Anterior cingulate cortex (tissue), 58 donors: ENCODE measurements at regions not wholly inside any gene's neighbourhood (a gene's known extent, or its start where the extent isn't known, plus 50 kb on each side); places are given as distances from the start of the nearest gene placed in this dataset.

Source experiments
- DNase-seq, 58 donors: peaks; one replicate each; lab custom pipeline; 2025; lab: John Stamatoyannopoulos, UW

DNA sequence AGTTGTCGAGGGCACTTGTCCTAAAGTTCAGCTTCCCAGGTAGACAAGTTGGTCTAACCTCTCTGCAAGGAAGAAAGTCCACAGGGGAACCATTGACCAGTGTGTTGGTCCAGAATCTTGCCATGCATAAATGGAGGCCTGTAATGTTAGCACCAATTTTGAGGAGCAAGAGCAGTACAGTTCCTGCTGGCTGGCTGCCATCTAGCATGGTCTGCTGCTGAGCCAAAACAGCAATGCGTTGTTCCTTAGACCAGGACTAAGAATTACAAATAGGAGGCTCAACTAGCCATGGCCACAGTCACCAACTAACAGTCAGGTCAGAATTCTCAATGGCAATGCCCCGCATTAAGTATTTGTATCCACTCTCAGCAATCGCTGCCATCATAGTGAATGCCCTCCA lies 72.8 kb upstream of the WIPF1 start:
- DNase-seq, result peak in 1 of 58 donors; percentile 67

DNA sequence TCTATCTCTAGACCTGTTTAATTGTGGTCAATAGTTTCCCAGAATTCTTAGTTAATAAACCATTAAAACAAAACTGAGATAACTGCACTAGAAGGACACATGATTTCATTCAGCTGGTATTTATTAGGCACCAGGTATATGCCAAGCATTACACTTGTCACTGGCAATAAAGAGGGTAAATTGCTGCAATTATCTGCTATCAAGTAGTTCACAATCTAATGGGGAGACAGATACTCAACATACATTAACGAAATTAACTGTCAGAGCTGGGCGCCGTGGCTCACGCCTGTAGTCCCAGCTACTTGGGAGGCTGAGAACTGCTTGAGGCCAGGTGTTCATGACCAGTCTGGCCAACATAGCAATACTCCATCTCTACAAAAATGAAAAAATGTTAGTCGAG lies 71.7 kb upstream of the WIPF1 start:
- DNase-seq, result no peak

DNA sequence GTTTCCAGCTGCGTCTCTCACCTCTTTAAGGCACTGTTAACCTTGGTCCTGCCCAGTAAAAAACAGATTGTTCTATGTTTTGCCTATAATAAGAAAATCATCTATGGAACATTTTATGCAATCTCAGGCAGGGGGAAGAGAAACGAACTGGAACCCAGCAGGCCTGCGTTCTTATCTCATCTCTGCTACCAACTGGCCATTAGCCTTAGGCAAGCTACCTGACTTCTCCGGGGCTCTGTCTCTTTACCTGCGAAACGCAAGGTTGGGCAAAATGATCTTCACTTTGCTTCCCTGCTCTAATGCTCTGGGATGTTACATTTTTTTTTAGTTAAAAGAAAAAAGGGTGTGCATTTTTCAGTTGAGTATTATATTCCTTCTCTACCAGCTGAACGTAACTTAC lies 70.5 kb upstream of the WIPF1 start:
- DNase-seq, result no peak

DNA sequence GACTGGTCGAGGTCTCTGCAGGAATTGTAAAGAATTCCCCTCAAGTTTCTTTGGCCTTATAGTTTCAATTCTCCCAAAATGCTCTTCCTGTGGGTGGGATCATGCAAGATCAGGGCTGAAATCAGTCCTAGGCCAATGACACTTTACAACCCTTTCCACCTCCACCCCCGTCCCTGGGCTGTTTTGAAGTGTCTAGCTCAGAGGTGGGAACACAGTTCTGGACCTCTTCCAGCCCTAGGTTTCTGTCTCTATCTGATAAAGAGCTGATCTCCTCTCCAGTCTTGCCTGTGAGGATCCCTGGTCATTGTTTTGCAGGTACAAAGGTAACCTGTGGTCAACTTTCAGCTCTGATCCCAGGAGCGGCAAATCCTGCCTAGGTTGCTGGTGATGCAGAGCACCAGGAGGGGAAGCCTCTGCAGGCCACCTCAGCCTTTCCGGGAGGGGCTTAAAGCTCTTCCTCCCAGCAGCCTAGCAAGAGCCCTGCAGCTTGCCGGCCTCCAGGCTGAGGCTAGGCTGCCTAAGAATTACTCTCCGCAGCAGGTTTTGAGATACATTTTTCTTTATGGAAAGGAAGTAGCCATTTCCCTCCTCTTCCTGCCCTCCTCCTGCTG lies 69.8 kb upstream of the WIPF1 start:
- peak in 2 of 58 donors; percentile 8 to 12 for DNase-seq

DNA sequence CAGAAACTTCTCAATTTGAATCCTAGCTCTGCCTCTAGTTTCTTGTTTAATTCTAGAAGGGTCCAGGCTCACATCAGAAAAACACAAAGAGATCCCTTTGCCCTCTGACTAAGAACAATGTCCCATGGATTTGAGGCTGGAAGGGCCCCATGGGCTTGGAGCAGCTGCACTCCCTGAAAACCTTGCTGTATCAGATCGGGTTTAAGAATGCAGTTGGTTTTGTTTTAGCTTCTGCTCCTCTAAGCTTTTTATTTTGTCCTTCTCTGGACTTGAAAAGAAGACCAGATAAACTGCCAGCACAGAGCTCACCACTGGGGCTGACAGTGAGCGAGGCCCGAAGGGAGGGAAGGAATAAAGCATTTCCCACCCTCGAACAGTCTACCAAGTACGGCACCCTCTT lies 69.2 kb upstream of the WIPF1 start:
- DNase-seq, result peak in 19 of 58 donors; percentile 11 to 75 (median 35)

DNA sequence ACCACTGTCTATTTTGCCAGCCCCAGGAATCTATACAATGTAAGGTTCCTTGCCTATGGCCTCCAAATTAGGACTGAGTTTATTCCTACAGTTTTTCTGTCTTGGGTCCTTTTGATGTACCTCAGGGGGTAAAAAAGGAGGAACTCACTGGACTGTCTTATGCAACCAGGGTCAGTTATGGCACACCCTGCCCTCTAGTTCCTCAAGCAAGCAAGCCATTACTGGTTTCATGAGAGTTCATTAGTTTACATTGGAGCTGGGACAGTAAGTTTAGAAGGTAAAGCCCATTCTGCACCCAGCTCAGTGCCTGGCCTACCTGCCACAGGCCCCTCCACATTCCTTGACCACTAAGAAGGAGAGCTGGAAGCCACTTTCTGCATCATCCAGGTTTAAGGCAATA lies 68.7 kb upstream of the WIPF1 start:
- DNase-seq, result peak in 1 of 58 donors; percentile 27

DNA sequence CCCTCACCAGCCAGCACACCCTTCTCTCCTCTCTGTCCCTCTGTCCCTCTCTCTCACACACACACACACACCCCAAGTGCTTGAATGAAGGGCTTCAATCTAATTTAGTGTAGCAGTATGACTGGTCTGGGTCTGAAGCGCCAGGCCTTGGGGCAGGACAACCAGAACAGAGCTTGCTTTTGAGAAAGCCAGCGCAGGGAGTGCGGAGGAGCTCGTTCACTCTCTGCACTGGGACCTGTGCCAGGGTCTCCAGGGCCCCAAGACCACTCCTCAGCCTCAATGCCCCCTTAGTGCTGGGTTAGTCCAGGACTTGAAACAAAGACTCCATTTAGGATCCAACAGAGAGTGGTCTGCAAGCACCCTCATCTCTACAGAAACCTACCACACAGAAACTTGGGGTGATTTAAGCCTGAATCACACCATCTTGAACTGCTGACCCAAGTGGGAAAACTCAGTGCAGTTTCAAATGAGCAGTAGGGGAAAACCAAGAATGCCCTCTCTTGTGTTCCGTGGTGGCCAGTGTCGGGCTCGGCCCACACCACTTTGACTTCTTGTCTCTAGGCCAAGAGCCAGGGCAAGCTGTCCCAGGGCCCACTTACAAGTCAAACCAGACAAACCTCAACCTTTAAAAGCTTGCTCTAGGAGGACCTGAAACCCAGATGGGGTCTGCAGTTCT lies 66.6 kb upstream of the WIPF1 start:
- peak in 15 of 58 donors; percentile 8 to 44 (median 20) for DNase-seq

DNA sequence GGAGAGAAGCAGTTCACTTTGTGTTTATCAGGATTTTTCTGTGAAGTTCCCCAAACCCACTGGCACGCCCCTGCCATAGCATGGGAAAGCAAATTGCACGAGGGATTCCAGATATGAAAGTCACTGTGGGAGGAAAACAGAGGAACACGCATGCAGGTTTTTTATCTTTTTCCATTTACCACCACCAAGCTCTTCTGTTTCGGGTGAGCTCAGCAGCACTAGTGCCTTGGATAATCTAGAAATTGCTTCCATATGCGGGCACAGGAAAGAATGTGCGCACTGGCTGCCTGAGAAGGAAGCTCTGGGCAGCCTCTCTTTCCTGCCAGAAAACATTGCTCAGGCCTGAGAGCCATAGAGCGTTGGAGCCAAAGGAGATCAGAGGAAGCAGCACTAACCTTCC lies 65.9 kb upstream of the WIPF1 start:
- no peak for DNase-seq

DNA sequence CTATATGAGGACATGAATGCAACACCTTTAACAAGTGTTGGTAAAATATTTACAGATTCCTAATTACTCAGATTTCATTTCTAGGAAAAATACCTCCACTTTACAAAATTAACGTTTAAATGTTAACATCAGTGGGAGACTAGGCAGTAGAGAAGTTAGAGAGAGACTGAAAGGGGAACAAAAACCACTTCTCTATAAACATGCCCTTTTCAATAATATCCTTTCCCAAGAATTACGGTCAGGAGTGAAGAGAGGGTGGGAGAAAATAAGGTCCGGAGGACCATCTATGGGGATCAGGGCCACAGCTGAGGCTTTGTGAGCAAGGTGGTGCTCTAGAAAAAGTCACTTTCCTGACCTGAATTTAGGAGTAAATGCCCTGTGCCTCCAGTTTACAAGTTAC lies 65.3 kb upstream of the WIPF1 start:
- no peak for DNase-seq

DNA sequence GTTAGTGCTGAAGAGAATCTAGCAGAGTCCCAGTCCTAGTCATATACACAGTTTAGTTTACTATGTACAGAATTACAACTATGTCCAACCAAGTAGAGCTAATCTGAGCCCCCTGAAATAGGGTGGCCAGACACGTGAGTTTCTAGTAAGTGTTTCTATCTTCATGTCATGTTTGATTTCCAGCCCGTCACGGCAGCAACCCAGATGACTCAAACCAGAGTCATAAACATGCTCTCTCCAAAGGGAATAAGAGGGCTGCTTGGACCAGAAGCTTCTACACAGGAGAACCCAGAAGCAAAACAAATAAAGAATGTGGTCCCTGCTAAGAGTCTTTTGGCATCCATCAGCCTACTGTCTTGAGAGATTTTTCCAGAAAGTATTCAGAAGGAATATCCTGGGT lies 64.9 kb upstream of the WIPF1 start:
- peak in 1 of 58 donors; percentile 20 for DNase-seq

DNA sequence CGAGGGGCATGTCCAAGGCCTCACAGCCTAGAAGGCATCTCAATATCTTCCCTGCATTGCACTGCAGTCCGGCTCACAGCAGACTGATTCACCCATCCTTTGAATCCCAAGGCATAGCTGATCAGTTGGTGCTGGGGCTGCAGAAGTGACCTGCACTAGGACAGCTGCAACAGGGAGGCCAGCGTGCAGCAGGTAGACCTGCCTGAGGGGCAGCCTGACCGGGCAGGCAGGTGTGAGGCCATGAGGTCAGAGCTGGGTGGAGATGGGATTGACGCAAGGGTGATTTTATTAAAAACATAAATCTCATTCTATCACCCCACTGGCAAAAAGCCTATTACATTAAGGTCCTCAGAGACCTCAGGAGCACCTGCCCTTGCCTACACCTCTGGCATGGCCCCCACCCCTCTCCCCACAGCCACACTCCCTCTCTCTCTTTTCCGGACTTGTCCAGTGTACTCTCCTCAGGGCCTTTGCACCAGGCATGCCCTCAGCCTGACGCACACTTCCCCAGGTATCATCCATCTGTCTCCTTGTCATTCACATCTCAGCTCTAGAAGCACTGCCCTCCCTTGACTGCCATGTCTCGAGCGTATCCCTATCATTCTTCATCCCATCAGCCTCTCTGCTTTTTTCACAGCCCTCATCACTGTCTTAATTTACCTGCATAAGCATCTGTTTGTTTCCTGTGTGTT lies 63.5 kb upstream of the WIPF1 start:
- DNase-seq, result no peak

DNA sequence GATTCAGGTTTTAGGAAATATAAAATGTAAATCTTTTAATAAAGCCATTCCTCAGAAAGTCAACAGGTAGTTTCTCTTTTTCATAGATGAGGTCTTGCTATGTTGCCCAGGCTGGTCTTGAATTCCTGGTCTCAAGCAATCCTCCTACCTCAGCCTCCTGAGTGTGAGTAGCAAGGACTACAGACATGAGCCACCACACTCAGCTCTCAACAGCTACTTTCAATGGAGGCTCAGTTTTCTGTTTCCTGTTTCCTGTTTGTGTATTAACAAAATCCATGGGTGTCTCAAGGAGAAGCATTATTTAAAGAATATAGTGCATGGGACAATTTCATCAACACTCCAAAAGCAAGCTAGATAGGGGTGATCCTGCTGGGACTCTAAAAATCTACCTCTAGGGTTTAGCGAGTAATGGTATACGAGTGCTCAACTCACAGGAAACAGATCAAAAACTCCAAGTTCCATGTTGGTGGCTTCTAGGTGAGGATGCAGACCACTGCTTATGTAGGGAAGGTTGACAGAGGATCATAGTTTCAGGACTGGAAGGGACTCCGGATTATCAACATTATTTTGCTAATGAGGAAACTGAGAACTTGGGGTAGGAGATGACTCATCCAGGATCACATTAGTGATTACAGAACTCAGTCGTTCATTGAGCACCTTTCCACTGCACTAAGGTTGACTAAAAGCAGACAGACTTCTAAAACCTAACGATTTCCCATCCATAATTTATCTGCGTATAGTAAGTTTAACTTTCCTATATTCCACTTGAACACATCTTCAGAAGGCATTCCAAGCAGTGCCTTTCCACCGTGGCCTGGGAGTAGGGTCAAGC lies 61.7 kb upstream of the WIPF1 start:
- no peak for DNase-seq

DNA sequence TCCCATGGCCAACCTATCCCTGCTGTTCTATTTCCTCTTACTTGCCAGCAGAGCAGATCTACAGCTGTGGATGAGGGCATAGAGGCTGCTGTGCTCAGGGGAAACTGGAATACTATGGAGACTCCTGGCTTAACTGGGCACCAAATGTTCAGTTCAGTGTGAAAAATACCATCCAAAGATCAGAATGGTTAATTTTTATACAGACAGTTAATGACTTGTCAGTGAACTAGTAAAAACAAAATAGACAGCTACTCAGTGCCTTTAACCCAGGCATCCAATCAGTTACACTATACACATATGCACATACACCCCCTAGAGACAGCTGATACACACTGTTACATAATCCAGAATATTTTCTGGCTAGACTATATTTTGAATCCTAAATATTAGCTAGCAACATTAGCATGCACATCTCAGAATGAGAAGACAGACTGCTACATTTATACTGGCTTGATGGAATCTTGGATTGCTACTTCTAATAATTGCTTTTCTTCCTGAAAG lies 59.1 kb upstream of the WIPF1 start:
- no peak for DNase-seq

DNA sequence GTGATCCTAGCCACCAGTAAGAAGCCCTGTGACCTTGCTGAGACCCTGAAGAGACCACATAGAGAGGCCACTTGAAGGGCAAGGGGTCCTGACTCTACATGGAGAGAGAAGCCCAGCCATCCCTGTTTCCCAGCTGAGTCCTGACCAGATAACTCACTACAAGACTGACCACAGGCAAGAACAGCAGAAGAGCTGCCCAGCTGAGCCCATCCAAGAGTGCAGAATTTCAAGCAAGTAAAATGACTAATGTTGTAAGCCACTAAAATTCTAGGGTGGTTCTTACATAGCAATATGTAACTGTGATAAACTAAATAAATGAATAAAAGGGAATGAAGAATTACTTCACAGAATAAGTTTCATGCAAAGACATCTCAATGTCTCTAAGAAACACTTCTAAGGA lies 58.4 kb upstream of the WIPF1 start:
- DNase-seq, result no peak

DNA sequence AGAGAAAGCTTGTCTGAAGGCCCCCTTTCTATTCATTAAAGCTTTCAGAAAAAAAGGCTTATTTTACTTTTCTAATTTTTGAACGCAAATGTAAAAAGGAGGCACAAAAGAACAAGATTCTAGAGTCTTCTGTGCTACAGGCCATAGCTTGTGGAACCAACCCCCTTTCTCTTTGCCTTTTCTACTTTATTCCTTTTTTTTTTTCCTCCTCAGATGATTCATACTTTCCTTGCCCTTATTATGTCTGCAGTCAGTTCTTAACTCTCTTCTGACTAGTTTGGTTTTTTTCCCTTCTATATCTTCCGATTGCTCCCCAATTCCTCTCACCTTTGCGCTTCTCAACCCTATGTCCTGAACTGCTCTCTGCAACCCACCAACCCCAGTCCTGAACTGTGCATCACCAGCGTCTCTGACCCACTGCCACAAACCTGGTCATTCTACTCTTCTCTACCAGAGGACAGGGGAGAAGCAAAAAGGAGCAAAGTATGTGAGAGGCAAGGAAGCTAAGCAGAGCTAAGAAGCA lies 56.9 kb upstream of the WIPF1 start:
- DNase-seq, result no peak

DNA sequence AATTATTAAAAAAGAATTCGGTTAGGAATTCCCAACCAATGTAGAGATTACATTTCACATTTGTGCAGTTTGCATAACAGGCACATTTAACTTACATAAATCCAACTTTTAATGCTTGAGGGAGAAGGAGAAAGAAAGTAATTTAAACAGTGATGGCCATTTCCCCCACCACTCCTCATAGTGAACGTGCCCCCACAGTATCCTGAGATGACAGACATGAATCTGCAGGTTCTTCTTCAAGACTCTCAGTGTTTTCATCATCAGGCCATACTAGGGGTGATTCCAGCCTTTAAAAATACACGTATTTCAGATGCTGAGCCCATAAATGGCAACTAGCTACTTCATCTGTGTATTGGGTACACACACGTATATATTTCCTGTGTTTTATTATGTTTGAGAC lies 51.3 kb upstream of the WIPF1 start:
- no peak for DNase-seq
